ENCODE measurements at regions not wholly inside any gene's neighbourhood (a gene's known extent, or its start where the extent isn't known, plus 50 kb on each side); places are given as distances from the start of the nearest gene placed in this dataset.

GRCh38 chr16:86285938-86286921 is 224.1 kb upstream of the FOXF1 start:
- Histone ChIP-seq H3K27me3 (ENCODE audit: control insufficient read depth, insufficient read depth, low read length) (peaks cover 5% of the 10 kb centered on the region), H3K4me3 (ENCODE audit: low read length) (peak overlapping the region; percentile 60), H3K4me1 (ENCODE audit: control insufficient read depth, insufficient read depth, low read length) (peaks cover 8% of the 10 kb centered on the region), H3K27ac (ENCODE audit: low read depth, low read length) (peak overlapping the region; percentile 30), H3K9ac (ENCODE audit: low read length) (peak overlapping the region; percentile 65), H3K36me3 (ENCODE audit: control insufficient read depth, insufficient read depth, low read length) (no peaks in the 10 kb centered on the region)

- Histone ChIP-seq H3K4me1 (ENCODE audit: control insufficient read depth, insufficient read depth, low read length) (peaks cover 6% of the 10 kb centered on the region), H3K4me3 (ENCODE audit: low read length) (peak overlapping the region; percentile 60), H3K27me3 (ENCODE audit: control insufficient read depth, insufficient read depth, low read length) (peaks cover 5% of the 10 kb centered on the region), H3K36me3 (ENCODE audit: control insufficient read depth, insufficient read depth, low read length) (no peaks in the 10 kb centered on the region), H3K27ac (ENCODE audit: low read depth, low read length) (peak overlapping the region; percentile 30), H3K9ac (ENCODE audit: low read length) (peak overlapping the region; percentile 65)
These were observed 223.2 kb upstream of the FOXF1 start for GRCh38 chr16:86286991-86287663.

- no peak overlapping the region for H3K4me3 ChIP-seq (ENCODE audit: low read length)
- peaks cover 5% of the 10 kb centered on the region for H3K27me3 ChIP-seq (ENCODE audit: control insufficient read depth, insufficient read depth, low read length)
- H3K36me3 ChIP-seq (ENCODE audit: control insufficient read depth, insufficient read depth, low read length), result no peaks in the 10 kb centered on the region
- H3K4me1 ChIP-seq (ENCODE audit: control insufficient read depth, insufficient read depth, low read length), result peaks cover 6% of the 10 kb centered on the region
- H3K9ac ChIP-seq (ENCODE audit: low read length), result no peak overlapping the region
- H3K27ac ChIP-seq (ENCODE audit: low read depth, low read length), result no peak overlapping the region
These were observed 222.6 kb upstream of the FOXF1 start for GRCh38 chr16:86287664-86288201.

- peaks cover 6% of the 10 kb centered on the region for H3K4me1 ChIP-seq (ENCODE audit: control insufficient read depth, insufficient read depth, low read length)
- H3K9ac ChIP-seq (ENCODE audit: low read length), result no peak overlapping the region
- no peak overlapping the region for H3K4me3 ChIP-seq (ENCODE audit: low read length)
- no peak overlapping the region for H3K27ac ChIP-seq (ENCODE audit: low read depth, low read length)
- H3K27me3 ChIP-seq (ENCODE audit: control insufficient read depth, insufficient read depth, low read length), result peaks cover 5% of the 10 kb centered on the region
- no peaks in the 10 kb centered on the region for H3K36me3 ChIP-seq (ENCODE audit: control insufficient read depth, insufficient read depth, low read length)
These were observed 221.5 kb upstream of the FOXF1 start for GRCh38 chr16:86288716-86289294.

GRCh38 chr16:86289304-86289703 is 221.0 kb upstream of the FOXF1 start:
- Histone ChIP-seq H3K27me3 (ENCODE audit: control insufficient read depth, insufficient read depth, low read length) (peaks cover 5% of the 10 kb centered on the region), H3K27ac (ENCODE audit: low read depth, low read length) (no peak overlapping the region), H3K9ac (ENCODE audit: low read length) (no peak overlapping the region), H3K4me1 (ENCODE audit: control insufficient read depth, insufficient read depth, low read length) (peaks cover 11% of the 10 kb centered on the region), H3K4me3 (ENCODE audit: low read length) (no peak overlapping the region), H3K36me3 (ENCODE audit: control insufficient read depth, insufficient read depth, low read length) (no peaks in the 10 kb centered on the region)

GRCh38 chr16:86289907-86290306 is 220.4 kb upstream of the FOXF1 start:
- no peak overlapping the region for H3K4me3 ChIP-seq (ENCODE audit: low read length)
- H3K9ac ChIP-seq (ENCODE audit: low read length), result no peak overlapping the region
- H3K4me1 ChIP-seq (ENCODE audit: control insufficient read depth, insufficient read depth, low read length), result peaks cover 17% of the 10 kb centered on the region
- H3K27me3 ChIP-seq (ENCODE audit: control insufficient read depth, insufficient read depth, low read length), result peaks cover 5% of the 10 kb centered on the region
- no peak overlapping the region for H3K27ac ChIP-seq (ENCODE audit: low read depth, low read length)
- no peaks in the 10 kb centered on the region for H3K36me3 ChIP-seq (ENCODE audit: control insufficient read depth, insufficient read depth, low read length)

GRCh38 chr16:86291491-86291890 is 218.8 kb upstream of the FOXF1 start:
- Histone ChIP-seq H3K4me3 (ENCODE audit: low read length) (no peak overlapping the region), H3K27ac (ENCODE audit: low read depth, low read length) (no peak overlapping the region), H3K4me1 (ENCODE audit: control insufficient read depth, insufficient read depth, low read length) (peaks cover 16% of the 10 kb centered on the region), H3K9ac (ENCODE audit: low read length) (no peak overlapping the region), H3K27me3 (ENCODE audit: control insufficient read depth, insufficient read depth, low read length) (peaks cover 5% of the 10 kb centered on the region), H3K36me3 (ENCODE audit: control insufficient read depth, insufficient read depth, low read length) (no peaks in the 10 kb centered on the region)

- Histone ChIP-seq H3K36me3 (ENCODE audit: control insufficient read depth, insufficient read depth, low read length) (no peaks in the 10 kb centered on the region), H3K4me3 (ENCODE audit: low read length) (no peak overlapping the region), H3K9ac (ENCODE audit: low read length) (no peak overlapping the region), H3K27me3 (ENCODE audit: control insufficient read depth, insufficient read depth, low read length) (peaks cover 4% of the 10 kb centered on the region), H3K27ac (ENCODE audit: low read depth, low read length) (no peak overlapping the region), H3K4me1 (ENCODE audit: control insufficient read depth, insufficient read depth, low read length) (peaks cover 16% of the 10 kb centered on the region)
These were observed 218.1 kb upstream of the FOXF1 start for GRCh38 chr16:86292171-86292775.

GRCh38 chr16:86292942-86293341 is 217.4 kb upstream of the FOXF1 start:
- no peak overlapping the region for H3K4me3 ChIP-seq (ENCODE audit: low read length)
- H3K36me3 ChIP-seq (ENCODE audit: control insufficient read depth, insufficient read depth, low read length), result no peaks in the 10 kb centered on the region
- peaks cover 13% of the 10 kb centered on the region for H3K4me1 ChIP-seq (ENCODE audit: control insufficient read depth, insufficient read depth, low read length)
- H3K27ac ChIP-seq (ENCODE audit: low read depth, low read length), result no peak overlapping the region
- H3K9ac ChIP-seq (ENCODE audit: low read length), result no peak overlapping the region
- peaks cover 4% of the 10 kb centered on the region for H3K27me3 ChIP-seq (ENCODE audit: control insufficient read depth, insufficient read depth, low read length)

GRCh38 chr16:86293906-86294305 is 216.4 kb upstream of the FOXF1 start:
- Histone ChIP-seq H3K27me3 (ENCODE audit: control insufficient read depth, insufficient read depth, low read length) (no peaks in the 10 kb centered on the region), H3K9ac (ENCODE audit: low read length) (no peak overlapping the region), H3K36me3 (ENCODE audit: control insufficient read depth, insufficient read depth, low read length) (no peaks in the 10 kb centered on the region), H3K4me1 (ENCODE audit: control insufficient read depth, insufficient read depth, low read length) (peaks cover 21% of the 10 kb centered on the region), H3K27ac (ENCODE audit: low read depth, low read length) (peak overlapping the region; percentile 53), H3K4me3 (ENCODE audit: low read length) (no peak overlapping the region)

- Histone ChIP-seq H3K4me1 (ENCODE audit: control insufficient read depth, insufficient read depth, low read length) (peaks cover 26% of the 10 kb centered on the region), H3K36me3 (ENCODE audit: control insufficient read depth, insufficient read depth, low read length) (no peaks in the 10 kb centered on the region), H3K4me3 (ENCODE audit: low read length) (no peak overlapping the region), H3K27ac (ENCODE audit: low read depth, low read length) (peak overlapping the region; percentile 53), H3K27me3 (ENCODE audit: control insufficient read depth, insufficient read depth, low read length) (peaks cover 2% of the 10 kb centered on the region), H3K9ac (ENCODE audit: low read length) (peak overlapping the region; percentile 11)
These were observed 215.7 kb upstream of the FOXF1 start for GRCh38 chr16:86294535-86295196.

Data from rectal smooth muscle tissue (tissue), 1 donor.